SK-N-SH (cell line): ENCODE measurements at regions not wholly inside any gene's neighbourhood (a gene's known extent, or its start where the extent isn't known, plus 50 kb on each side); places are given as distances from the start of the nearest gene placed in this dataset.

ENCODE experiments used
- CTCF ChIA-PET: fragments of 300-600, 350-600 bp; formaldehyde crosslinking; extraction: SDS; loops from one replicate; lab custom pipeline; 2021; lab: Yijun Ruan, JAX
- POLR2A ChIA-PET: fragments of 350-600 bp; sonication (Branson Sonifier 250); formaldehyde crosslinking; extraction: SDS; loops from one replicate; lab custom pipeline; 2020; ENCODE audit warnings: antibody characterized with exemption, inconsistent platforms; lab: Yijun Ruan, JAX
- DNase-seq: peaks from one replicate; pipeline ENCODE4 v3.0.0; 2012
- H2AFZ ChIP-seq: fragments of 200-600 bp; sonication (generic); 2 replicates; pipeline ENCODE4 v1.8.1; 2016; ENCODE audit warnings: antibody characterized with exemption, mild to moderate bottlenecking, low read depth
- H3F3A ChIP-seq: fragments of 200-600 bp; sonication (generic); replicated peaks from 2 replicates; pipeline ENCODE3; 2016; ENCODE audit warnings: antibody characterized with exemption, mild to moderate bottlenecking; ENCODE audit not compliant: insufficient read depth
- H3K27ac ChIP-seq, 2 experiments: fragments of 200-500 bp in 1 of 2; fragments of 200-600 bp in 1 of 2; sonication (Bioruptor generic) in 1 of 2; sonication (generic), shearing (Covaris generic) in 1 of 2; 2 replicates each; pipeline versions ENCODE4 v1.5.1 to v1.6.1; 2014 to 2016; ENCODE audit warnings: low read depth in 2 of 2, inconsistent platforms in 1 of 2, low read length in 1 of 2, mild to moderate bottlenecking in 1 of 2, mixed read lengths in 1 of 2
- H3K27me3 ChIP-seq: fragments of 200-600 bp; sonication (generic), shearing (Covaris generic); 2 replicates; pipeline ENCODE4 v1.6.1; 2016; ENCODE audit warnings: mixed run types; ENCODE audit not compliant: insufficient read depth
- H3K36me3 ChIP-seq, 2 experiments: fragments of 200-500 bp in 1 of 2; fragments of 200-600 bp in 1 of 2; sonication (Bioruptor generic) in 1 of 2; sonication (generic) in 1 of 2; replicated peaks in 1 of 2; 2 replicates each; pipeline versions ENCODE3 to v1.5.1; 2014 to 2016; ENCODE audit warnings: low read length in 1 of 2, mild to moderate bottlenecking in 1 of 2; ENCODE audit not compliant: insufficient read depth in 2 of 2, control insufficient read depth in 1 of 2
- H3K4me1 ChIP-seq, 2 experiments: fragments of 200-500 bp in 1 of 2; fragments of 200-600 bp in 1 of 2; sonication (Bioruptor generic) in 1 of 2; sonication (generic), shearing (Covaris generic) in 1 of 2; 2 replicates each; pipeline versions ENCODE4 v1.5.1 to v1.6.1; 2014 to 2016; ENCODE audit warnings: low read depth in 1 of 2, low read length in 1 of 2, mixed run types in 1 of 2; ENCODE audit not compliant: insufficient read depth in 2 of 2, control insufficient read depth in 1 of 2
- H3K4me2 ChIP-seq: fragments of 200-600 bp; sonication (generic), shearing (Covaris generic); 2 replicates; pipeline ENCODE4 v1.6.1; 2017; ENCODE audit warnings: mixed run types
- H3K4me3 ChIP-seq, 2 experiments: fragments of 200-500 bp in 1 of 2; fragments of 200-600 bp in 1 of 2; sonication (Bioruptor generic) in 1 of 2; sonication (generic), shearing (Covaris generic) in 1 of 2; 2 replicates each; pipeline versions ENCODE4 v1.5.1 to v1.8.1; 2014 to 2016; ENCODE audit warnings: low read depth in 2 of 2, inconsistent platforms in 1 of 2, low read length in 1 of 2, mild to moderate bottlenecking in 1 of 2, mixed read lengths in 1 of 2, moderate library complexity in 1 of 2
- H3K79me2 ChIP-seq: fragments of 200-600 bp; sonication (generic); 2 replicates; pipeline ENCODE4 v1.8.1; 2017; ENCODE audit warnings: mild to moderate bottlenecking; ENCODE audit not compliant: insufficient read depth
- H3K9ac ChIP-seq: fragments of 200-600 bp; sonication (generic); 2 replicates; pipeline ENCODE4 v1.6.1; 2017; ENCODE audit warnings: mixed run types
- H3K9me2 ChIP-seq: fragments of 200-600 bp; sonication (generic); 2 replicates; pipeline ENCODE4 v1.6.1; 2017; ENCODE audit warnings: mixed run types
- H3K9me3 ChIP-seq: fragments of 200-600 bp; sonication (generic); 2 replicates; pipeline ENCODE4 v1.6.1; 2017; ENCODE audit warnings: mixed run types, mild to moderate bottlenecking, moderate library complexity
- H4K20me1 ChIP-seq: fragments of 200-600 bp; sonication (generic); 2 replicates; pipeline ENCODE4 v1.6.1; 2017; ENCODE audit warnings: mild to moderate bottlenecking, mixed run types; ENCODE audit not compliant: insufficient read depth
- ELF1 ChIP-seq: IDR thresholded peaks from 2 replicates; pipeline ENCODE4 v1.4.0; 2012
- EP300 ChIP-seq, 2 experiments: IDR thresholded peaks; 2 replicates each; pipeline versions ENCODE4 v1.4.0 to v1.6.1; 2012; ENCODE audit warnings: borderline replicate concordance in 1 of 2, low read depth in 1 of 2, low read length in 1 of 2
- FOXJ3 ChIP-seq: sonication (generic); formaldehyde crosslinking; IDR thresholded peaks from 2 replicates; pipeline ENCODE4 v1.5.1; 2020; ENCODE audit warnings: mild to moderate bottlenecking, missing genetic modification reagents
- FOXM1 ChIP-seq: IDR thresholded peaks from 2 replicates; pipeline ENCODE4 v1.4.0; 2012; ENCODE audit warnings: low read depth, mild to moderate bottlenecking
- IRF3 ChIP-seq: fragments of 150-350 bp; IDR thresholded peaks from 2 replicates; pipeline ENCODE4 v1.6.1; 2016; ENCODE audit warnings: mild to moderate bottlenecking, low read depth, low read length
- NFIC ChIP-seq: IDR thresholded peaks from 2 replicates; pipeline ENCODE4 v1.4.0; 2012; ENCODE audit warnings: borderline replicate concordance
- NRF1 ChIP-seq: IDR thresholded peaks from 2 replicates; pipeline ENCODE4 v1.6.1; 2012; ENCODE audit warnings: low read depth, mild to moderate bottlenecking, low read length
- RAD21 ChIP-seq: IDR thresholded peaks from 2 replicates; pipeline ENCODE4 v1.6.1; 2012; ENCODE audit warnings: mild to moderate bottlenecking, low read length
- RFX5 ChIP-seq: IDR thresholded peaks from 2 replicates; pipeline ENCODE4 v1.6.1; 2012; ENCODE audit warnings: mild to moderate bottlenecking, improper control_type of control experiment, low read length
- SIN3A ChIP-seq: IDR thresholded peaks from 2 replicates; pipeline ENCODE4 v1.6.1; 2012; ENCODE audit warnings: low read depth, mild to moderate bottlenecking, low read length, moderate library complexity, borderline replicate concordance
- TCF12 ChIP-seq: IDR thresholded peaks from 2 replicates; pipeline ENCODE4 v1.4.0; 2012
- TEAD4 ChIP-seq: IDR thresholded peaks from 2 replicates; pipeline ENCODE4 v1.4.0; 2012; ENCODE audit warnings: mild to moderate bottlenecking, borderline replicate concordance; ENCODE audit not compliant: insufficient read depth
- USF1 ChIP-seq: IDR thresholded peaks from 2 replicates; pipeline ENCODE4 v1.4.0; 2012; ENCODE audit warnings: low read depth, borderline replicate concordance
- USF2 ChIP-seq: fragments of 150-350 bp; IDR thresholded peaks from 2 replicates; pipeline ENCODE4 v1.6.1; 2017; ENCODE audit warnings: antibody characterized with exemption, low read length, low read depth, borderline replicate concordance
- ZBTB33 ChIP-seq: IDR thresholded peaks from 2 replicates; pipeline ENCODE4 v1.4.0; 2012; ENCODE audit warnings: low read depth, borderline replicate concordance
- WGBS: methylation state at CpG from one replicate; pipeline ENCODE4 v1.1.6; 2017; ENCODE audit warnings: low lambda C conversion rate; 5-methylcytosine and 5-hydroxymethylcytosine counted together

- Histone ChIP-seq H2AFZ (no peak overlapping the region), H3K36me3 (no peaks in the 10 kb centered on the region), H3K4me2 (no peak overlapping the region), H3F3A (no peaks in the 10 kb centered on the region), H3K9me2 (no peaks in the 10 kb centered on the region), H3K4me1 (peaks cover 0 to 2% of the 10 kb centered on the region in 2 experiments; a peak in 1 of 4 replicates), H3K4me3 (no peak overlapping the region), H3K79me2 (no peaks in the 10 kb centered on the region), H3K27ac (no peak overlapping the region), H4K20me1 (no peaks in the 10 kb centered on the region), H3K9ac (no peak overlapping the region), H3K27me3 (no peaks in the 10 kb centered on the region), H3K9me3 (no peaks in the 10 kb centered on the region)
- CTCF ChIA-PET = no interaction called here
- DNase-seq = no peak
- WGBS = 45% methylated on average over 2 of the region's 2 CpGs
- POLR2A ChIA-PET = no interaction called here
- TF ChIP-seq FOXM1 (no peak), EP300 (IDR thresholded peaks at IDR 0.05; ENCODE audit: borderline replicate concordance in 1 of 2, low read depth in 1 of 2, low read length in 1 of 2) (no peak), TEAD4 (no peak), ZBTB33 (no peak), ELF1 (no peak), NFIC (no peak), USF1 (no peak), TCF12 (no peak), SIN3A (no peak), IRF3 (no peak), USF2 (no peak), FOXJ3 (no peak), NRF1 (no peak), RFX5 (no peak), RAD21 (no peak)
These were observed 143.6 kb upstream of the RAB4A start for GRCh38 chr1:229127301-229127700.
